HFFc6 (cell line): ENCODE measurements at regions not wholly inside any gene's neighbourhood (a gene's known extent, or its start where the extent isn't known, plus 50 kb on each side); places are given as distances from the start of the nearest gene placed in this dataset.

Source experiments
- DNase-seq: peaks from one replicate; pipeline ENCODE4 v3.0.0-alpha.2; 2018
- H3K27ac Mint-ChIP-seq: 2 replicates; pipeline ENCODE4 v1.8.0; 2020; ENCODE audit warnings: mild to moderate bottlenecking, mixed read lengths
- H3K27me3 Mint-ChIP-seq: 2 replicates; pipeline ENCODE4 v1.8.0; 2021; ENCODE audit warnings: mild to moderate bottlenecking, moderate library complexity, mixed read lengths; ENCODE audit not compliant: insufficient read depth
- H3K36me3 Mint-ChIP-seq: 2 replicates; pipeline ENCODE4 v1.8.0; 2021; ENCODE audit warnings: low read depth, mixed read lengths
- H3K4me1 Mint-ChIP-seq: 2 replicates; pipeline ENCODE4 v1.8.0; 2020; ENCODE audit warnings: low read depth, mixed read lengths
- H3K4me3 Mint-ChIP-seq: 2 replicates; pipeline ENCODE4 v1.8.0; 2020; ENCODE audit warnings: mild to moderate bottlenecking, moderate library complexity, mixed read lengths
- H3K9me3 Mint-ChIP-seq: 2 replicates; pipeline ENCODE4 v1.8.0; 2020; ENCODE audit warnings: mild to moderate bottlenecking, mixed read lengths
- CTCF ChIP-seq: fragments of 200-600 bp; sonication (generic); IDR thresholded peaks from 2 replicates; pipeline ENCODE4 v1.5.0; 2021; ENCODE audit warnings: antibody characterized with exemption, mild to moderate bottlenecking

GRCh38 chr7:21371360-21371759, 56.5 kb upstream of the SP4 start:
- Mint-ChIP-seq H3K4me3 (no peak overlapping the region), H3K27me3 (no peaks in the 10 kb centered on the region), H3K4me1 (no peaks in the 10 kb centered on the region), H3K36me3 (no peaks in the 10 kb centered on the region), H3K27ac (no peak overlapping the region), H3K9me3 (no peaks in the 10 kb centered on the region; the same call in 1 of the 2 replicates)
- no peak for TF ChIP-seq CTCF
- DNase-seq = no peak

DNA sequence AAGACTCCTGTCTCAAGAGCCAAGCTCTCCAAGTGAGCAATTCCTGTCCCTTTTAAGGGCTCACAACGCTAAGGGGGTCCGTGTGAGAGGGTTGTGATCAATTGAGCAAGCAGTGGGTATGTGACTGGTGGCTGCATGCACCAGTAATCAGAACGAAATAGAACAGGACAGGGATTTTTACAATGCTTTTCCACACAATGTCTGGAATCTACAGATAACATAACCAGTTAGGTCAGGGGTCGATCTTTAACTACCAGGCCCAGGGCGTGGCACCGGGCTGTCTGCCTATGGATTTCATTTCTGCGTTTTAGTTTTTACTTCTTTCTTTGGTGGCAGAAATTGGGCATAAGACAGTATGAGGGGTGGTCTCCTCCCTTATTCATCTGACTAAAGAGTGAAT, 54.9 kb upstream of the SP4 start:
- no peak for TF ChIP-seq CTCF
- Mint-ChIP-seq H3K27me3 (no peaks in the 10 kb centered on the region), H3K4me1 (no peaks in the 10 kb centered on the region), H3K27ac (no peak overlapping the region), H3K9me3 (peaks cover 14% of the 10 kb centered on the region; the same call in 1 of the 2 replicates), H3K36me3 (no peaks in the 10 kb centered on the region), H3K4me3 (no peak overlapping the region)
- DNase-seq = no peak

- H3K27ac Mint-ChIP-seq = no peak overlapping the region
- H3K4me1 Mint-ChIP-seq = no peaks in the 10 kb centered on the region
- no peak overlapping the region for H3K4me3 Mint-ChIP-seq
- TF ChIP-seq CTCF = no peak
- H3K27me3 Mint-ChIP-seq = no peaks in the 10 kb centered on the region
- H3K36me3 Mint-ChIP-seq = no peaks in the 10 kb centered on the region
- no peak for DNase-seq
- peaks cover 14% of the 10 kb centered on the region; the same call in 1 of the 2 replicates for H3K9me3 Mint-ChIP-seq
Observed at GRCh38 chr7:21374134-21374533, 53.7 kb upstream of the SP4 start.

DNA sequence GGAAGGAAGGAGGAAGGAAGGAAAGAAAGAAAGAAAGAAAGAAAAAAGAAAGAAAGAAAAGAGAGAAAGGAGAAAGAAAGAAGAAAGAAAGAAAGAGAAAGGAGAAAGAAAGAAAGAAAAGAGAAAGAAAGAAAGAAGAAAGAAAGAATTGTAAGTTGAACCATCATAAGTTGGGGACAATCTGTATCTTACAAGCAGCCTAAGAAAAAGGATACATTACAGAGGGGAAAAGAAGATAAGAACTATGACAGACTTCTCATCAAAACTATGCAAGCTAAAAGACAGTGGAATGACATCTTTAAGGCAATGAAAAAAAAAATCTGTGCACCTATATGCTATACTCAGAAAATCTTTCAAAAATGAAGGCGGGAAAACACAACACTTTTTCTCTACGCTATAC, 50.3 kb upstream of the SP4 start:
- TF ChIP-seq CTCF = no peak
- H3K4me1 Mint-ChIP-seq = no peaks in the 10 kb centered on the region
- no peak overlapping the region for H3K27ac Mint-ChIP-seq

More for the DNA sequence above, 50.3 kb upstream of the SP4 start:
- H3K36me3 Mint-ChIP-seq = no peaks in the 10 kb centered on the region
- peaks cover 19% of the 10 kb centered on the region for H3K9me3 Mint-ChIP-seq
- no peak overlapping the region for H3K4me3 Mint-ChIP-seq
- no peak for DNase-seq
- H3K27me3 Mint-ChIP-seq = no peaks in the 10 kb centered on the region
